GM12874 (cell line): ENCODE measurements at regions not wholly inside any gene's neighbourhood (a gene's known extent, or its start where the extent isn't known, plus 50 kb on each side); places are given as distances from the start of the nearest gene placed in this dataset.

Experiments
- CTCF ChIP-seq: IDR thresholded peaks from 2 replicates; pipeline ENCODE4 v1.5.1; 2011; ENCODE audit warnings: low read depth, mild to moderate bottlenecking, control low read depth, low read length, moderate library complexity; ENCODE audit not compliant: insufficient read depth

- no peak for TF ChIP-seq CTCF
Observed at GRCh38 chr2:133957724-133958480, 296.0 kb upstream of the MGAT5 start.

GRCh38 chr2:133959066-133959465 lies 294.8 kb upstream of the MGAT5 start:
- TF ChIP-seq CTCF = no peak

- TF ChIP-seq CTCF = no peak
Observed at GRCh38 chr2:133966720-133967304, 287.1 kb upstream of the MGAT5 start.

- TF ChIP-seq CTCF = no peak
Observed at GRCh38 chr2:133967326-133967725, 286.5 kb upstream of the MGAT5 start.

GRCh38 chr2:133968446-133968845 lies 285.4 kb upstream of the MGAT5 start:
- no peak for TF ChIP-seq CTCF

GRCh38 chr2:133970641-133971040 lies 283.2 kb upstream of the MGAT5 start:
- no peak for TF ChIP-seq CTCF

- no peak for TF ChIP-seq CTCF
Observed at GRCh38 chr2:133972297-133972696, 281.6 kb upstream of the MGAT5 start.
